GM10266 (cell line): ENCODE measurements at regions not wholly inside any gene's neighbourhood (a gene's known extent, or its start where the extent isn't known, plus 50 kb on each side); places are given as distances from the start of the nearest gene placed in this dataset.

Experiments
- DNase-seq: peaks from one replicate; pipeline ENCODE4 v3.0.0; 2012; ENCODE audit errors: extremely low spot score
- CTCF ChIP-seq: IDR thresholded peaks from 2 replicates; pipeline ENCODE4 v1.5.1; 2012; ENCODE audit warnings: mild to moderate bottlenecking, low read depth; ENCODE audit not compliant: control insufficient read depth, insufficient read depth; ENCODE audit errors: missing control alignments

GRCh38 chr21:39124681-39125251, 58.5 kb downstream of the PSMG1 start:
- no peak for DNase-seq
- no peak for TF ChIP-seq CTCF

- no peak for TF ChIP-seq CTCF
- DNase-seq = no peak
These were observed 59.9 kb downstream of the PSMG1 start for GRCh38 chr21:39123375-39123774.

GRCh38 chr21:39121600-39122355, 61.5 kb downstream of the PSMG1 start:
- no peak for TF ChIP-seq CTCF
- DNase-seq = no peak

GRCh38 chr21:39120876-39121599, 62.2 kb downstream of the PSMG1 start:
- TF ChIP-seq CTCF = no peak
- DNase-seq = no peak

GRCh38 chr21:39119891-39120290, 63.4 kb downstream of the PSMG1 start:
- no peak for TF ChIP-seq CTCF
- no peak for DNase-seq

GRCh38 chr21:39118604-39119215, 64.5 kb downstream of the PSMG1 start:
- DNase-seq = no peak
- TF ChIP-seq CTCF = no peak
